Mesenchymal stem cell (in vitro differentiated cells and primary cell): ENCODE measurements at regions not wholly inside any gene's neighbourhood (a gene's known extent, or its start where the extent isn't known, plus 50 kb on each side); places are given as distances from the start of the nearest gene placed in this dataset.

Experiments
- DNase-seq: peaks from one replicate; pipeline ENCODE4 v3.0.0-alpha.2; 2013
- H2AFZ ChIP-seq: one replicate; pipeline ENCODE4 v1.6.1; 2013; ENCODE audit warnings: low read depth, mild to moderate bottlenecking, control low read depth, inconsistent platforms, low read length, moderate library complexity
- H2AK5ac ChIP-seq: 2 replicates; pipeline ENCODE4 v1.6.1; 2013; ENCODE audit warnings: low read length, moderate library complexity, mild to moderate bottlenecking, inconsistent platforms; ENCODE audit not compliant: severe bottlenecking
- H2BK120ac ChIP-seq: one replicate; pipeline ENCODE4 v1.6.1; 2013; ENCODE audit warnings: low read depth, mild to moderate bottlenecking, inconsistent platforms, low read length, moderate library complexity
- H2BK12ac ChIP-seq, 2 experiments: one replicate each; pipeline ENCODE4 v1.6.1; 2013; ENCODE audit warnings: inconsistent platforms in 2 of 2, low read length in 2 of 2, mild to moderate bottlenecking in 2 of 2, moderate library complexity in 2 of 2, control low read depth in 1 of 2
- H2BK15ac ChIP-seq: one replicate; pipeline ENCODE4 v1.6.1; 2013; ENCODE audit warnings: mild to moderate bottlenecking, low read depth, inconsistent platforms; ENCODE audit not compliant: poor library complexity, severe bottlenecking
- H2BK5ac ChIP-seq: 2 replicates; pipeline ENCODE4 v1.6.1; 2013; ENCODE audit warnings: low read depth, mild to moderate bottlenecking, low read length, control low read depth, inconsistent platforms; ENCODE audit not compliant: poor library complexity, severe bottlenecking
- H3K14ac ChIP-seq, 2 experiments: one replicate each; pipeline ENCODE4 v1.6.1; 2013; ENCODE audit warnings: inconsistent platforms in 2 of 2, low read length in 2 of 2, control low read depth in 1 of 2, mild to moderate bottlenecking in 1 of 2, moderate library complexity in 1 of 2
- H3K18ac ChIP-seq, 2 experiments: one replicate each; pipeline ENCODE4 v1.6.1; 2013; ENCODE audit warnings: inconsistent platforms in 2 of 2, low read length in 2 of 2, control low read depth in 1 of 2, low read depth in 1 of 2, mild to moderate bottlenecking in 1 of 2
- H3K23ac ChIP-seq, 2 experiments: one replicate each; pipeline ENCODE4 v1.6.1; 2013; ENCODE audit warnings: inconsistent platforms in 2 of 2, low read length in 2 of 2, mild to moderate bottlenecking in 2 of 2, moderate library complexity in 2 of 2, control low read depth in 1 of 2
- H3K27ac ChIP-seq: 2 replicates; pipeline ENCODE4 v1.5.1; 2013; ENCODE audit warnings: mild to moderate bottlenecking, moderate library complexity, low read length, control low read depth, inconsistent platforms; ENCODE audit not compliant: poor library complexity, severe bottlenecking
- H3K27me3 ChIP-seq, 2 experiments: 2 replicates each; pipeline versions ENCODE4 v1.6.1 to v1.7.0; 2013; ENCODE audit warnings: low read length in 2 of 2, mild to moderate bottlenecking in 2 of 2, moderate library complexity in 2 of 2, control low read depth in 1 of 2, inconsistent platforms in 1 of 2; ENCODE audit not compliant: control insufficient read depth in 1 of 2, insufficient read depth in 1 of 2
- H3K36me3 ChIP-seq, 2 experiments: 2 replicates each; pipeline versions ENCODE4 v1.6.1 to v1.7.0; 2013; ENCODE audit warnings: low read length in 2 of 2, control low read depth in 1 of 2, inconsistent platforms in 1 of 2, low read depth in 1 of 2, mild to moderate bottlenecking in 1 of 2; ENCODE audit not compliant: insufficient read depth in 2 of 2, control insufficient read depth in 1 of 2
- H3K4ac ChIP-seq, 2 experiments: one replicate each; pipeline ENCODE4 v1.6.1; 2013; ENCODE audit warnings: inconsistent platforms in 2 of 2, low read length in 2 of 2, mild to moderate bottlenecking in 2 of 2, moderate library complexity in 2 of 2, control low read depth in 1 of 2, low read depth in 1 of 2
- H3K4me1 ChIP-seq: 2 replicates; pipeline ENCODE4 v1.6.1; 2013; ENCODE audit warnings: low read depth, low read length, control low read depth; ENCODE audit not compliant: control insufficient read depth, insufficient read depth
- H3K4me2 ChIP-seq: 2 replicates; pipeline ENCODE4 v1.6.1; 2013; ENCODE audit warnings: low read length, mild to moderate bottlenecking, inconsistent platforms; ENCODE audit not compliant: poor library complexity, severe bottlenecking
- H3K4me3 ChIP-seq, 2 experiments: 2 replicates each; pipeline versions ENCODE4 v1.5.1 to v1.7.0; 2013; ENCODE audit warnings: low read length in 2 of 2, mild to moderate bottlenecking in 2 of 2, control low read depth in 1 of 2, low read depth in 1 of 2; ENCODE audit not compliant: insufficient read depth in 1 of 2
- H3K79me1 ChIP-seq: replicated peaks from 2 replicates; pipeline ENCODE4 v1.6.1; 2013; ENCODE audit warnings: mild to moderate bottlenecking, control low read depth, low read length, inconsistent platforms; ENCODE audit not compliant: poor library complexity, severe bottlenecking
- H3K9ac ChIP-seq: 2 replicates; pipeline ENCODE4 v1.7.0; 2013; ENCODE audit warnings: mild to moderate bottlenecking, low read length, moderate library complexity
- H3K9me3 ChIP-seq: 2 replicates; pipeline ENCODE4 v1.7.0; 2013; ENCODE audit warnings: mild to moderate bottlenecking, low read length; ENCODE audit not compliant: control insufficient read depth
- H4K8ac ChIP-seq: one replicate; pipeline ENCODE4 v1.6.1; 2013; ENCODE audit warnings: inconsistent platforms, mild to moderate bottlenecking, low read length, moderate library complexity
- H4K91ac ChIP-seq: one replicate; pipeline ENCODE4 v1.6.1; 2013; ENCODE audit warnings: mild to moderate bottlenecking, low read length, inconsistent platforms
- WGBS: methylation state at CpG from one replicate; pipeline ENCODE4 v1.1.7; 2013; ENCODE audit warnings: mixed read lengths; 5-methylcytosine and 5-hydroxymethylcytosine counted together

- H3K23ac ChIP-seq, result no peak overlapping the region
- H2AFZ ChIP-seq, result no peak overlapping the region
- no peaks in the 10 kb centered on the region for H3K9me3 ChIP-seq
- no peak overlapping the region for H3K4me2 ChIP-seq
- H3K4me1 ChIP-seq, result no peaks in the 10 kb centered on the region
- H2AK5ac ChIP-seq, result no peak overlapping the region
- peak; percentile 41 for DNase-seq
- no peak overlapping the region for H2BK120ac ChIP-seq
- no peak overlapping the region for H3K27ac ChIP-seq
- no peak overlapping the region for H3K4ac ChIP-seq
- no peak overlapping the region for H3K18ac ChIP-seq
- H4K8ac ChIP-seq, result no peak overlapping the region
- no peaks in the 10 kb centered on the region for H3K27me3 ChIP-seq
- no peak overlapping the region for H3K9ac ChIP-seq
- H3K4me3 ChIP-seq, result no peak overlapping the region
- H2BK15ac ChIP-seq, result no peak overlapping the region
- H3K14ac ChIP-seq, result no peak overlapping the region
- H2BK5ac ChIP-seq, result no peak overlapping the region
- H3K79me1 ChIP-seq, result no peaks in the 10 kb centered on the region
- 96% methylated on average over 2 of the region's 2 CpGs for WGBS
- no peak overlapping the region for H4K91ac ChIP-seq
- H3K36me3 ChIP-seq, result no peaks in the 10 kb centered on the region
- no peak overlapping the region for H2BK12ac ChIP-seq
Measured at GRCh38 chr10:36017137-36017536, 375.0 kb upstream of the FZD8 start.

- H4K8ac ChIP-seq, result no peak overlapping the region
- no peak overlapping the region for H2BK120ac ChIP-seq
- no peak overlapping the region for H3K4me2 ChIP-seq
- no peak overlapping the region for H3K9ac ChIP-seq
- H2BK5ac ChIP-seq, result no peak overlapping the region
- H2BK12ac ChIP-seq, result no peak overlapping the region
- no peaks in the 10 kb centered on the region for H3K4me1 ChIP-seq
- no peak overlapping the region for H3K4me3 ChIP-seq
- DNase-seq, result no peak
- no peaks in the 10 kb centered on the region for H3K79me1 ChIP-seq
- H3K36me3 ChIP-seq, result no peaks in the 10 kb centered on the region
- no peak overlapping the region for H2AK5ac ChIP-seq
- H3K27ac ChIP-seq, result no peak overlapping the region
- 84% methylated on average over 3 of the region's 4 CpGs for WGBS
- H3K14ac ChIP-seq, result no peak overlapping the region
- no peak overlapping the region for H4K91ac ChIP-seq
- no peak overlapping the region for H2AFZ ChIP-seq
- H3K23ac ChIP-seq, result peak overlapping the region in 1 of 2 experiments; percentile 80
- H2BK15ac ChIP-seq, result no peak overlapping the region
- no peaks in the 10 kb centered on the region for H3K27me3 ChIP-seq
- H3K9me3 ChIP-seq, result no peaks in the 10 kb centered on the region
- no peak overlapping the region for H3K4ac ChIP-seq
- no peak overlapping the region for H3K18ac ChIP-seq
Measured at GRCh38 chr10:36007369-36007768, 365.3 kb upstream of the FZD8 start.

GRCh38 chr10:36003688-36004087 is 361.6 kb upstream of the FZD8 start:
- Histone ChIP-seq H3K14ac (no peak overlapping the region), H2BK15ac (no peak overlapping the region), H3K27me3 (no peaks in the 10 kb centered on the region), H3K4me1 (no peaks in the 10 kb centered on the region), H3K4ac (no peak overlapping the region), H3K23ac (no peak overlapping the region), H3K9ac (no peak overlapping the region), H2BK5ac (no peak overlapping the region), H4K91ac (peak overlapping the region; percentile 21), H3K27ac (no peak overlapping the region), H2AK5ac (no peak overlapping the region), H3K18ac (no peak overlapping the region), H2BK12ac (no peak overlapping the region), H4K8ac (no peak overlapping the region), H3K9me3 (peaks cover 3% of the 10 kb centered on the region), H3K4me2 (no peak overlapping the region), H3K4me3 (no peak overlapping the region), H3K79me1 (no peaks in the 10 kb centered on the region), H2AFZ (no peak overlapping the region), H2BK120ac (no peak overlapping the region), H3K36me3 (no peaks in the 10 kb centered on the region)
- DNase-seq, result no peak
- WGBS, result 98% methylated on average over 7 of the region's 7 CpGs

- H3K14ac ChIP-seq, result peak overlapping the region in 1 of 2 experiments; percentile 11
- H2BK5ac ChIP-seq, result no peak overlapping the region
- no peaks in the 10 kb centered on the region for H3K27me3 ChIP-seq
- H4K8ac ChIP-seq, result no peak overlapping the region
- H2BK120ac ChIP-seq, result no peak overlapping the region
- no peak overlapping the region for H3K4me3 ChIP-seq
- H3K4ac ChIP-seq, result no peak overlapping the region
- H3K9ac ChIP-seq, result no peak overlapping the region
- H3K9me3 ChIP-seq, result peaks cover 3% of the 10 kb centered on the region
- no peak overlapping the region for H4K91ac ChIP-seq
- H2BK15ac ChIP-seq, result no peak overlapping the region
- no peak overlapping the region for H2AK5ac ChIP-seq
- H2BK12ac ChIP-seq, result peak overlapping the region in 1 of 2 experiments; percentile 29
- H3K27ac ChIP-seq, result no peak overlapping the region
- H3K18ac ChIP-seq, result no peak overlapping the region
- no peak overlapping the region for H2AFZ ChIP-seq
- H3K23ac ChIP-seq, result peak overlapping the region in 1 of 2 experiments; percentile 60
- no peaks in the 10 kb centered on the region for H3K4me1 ChIP-seq
- 97% methylated on average over 11 of the region's 12 CpGs for WGBS
- DNase-seq, result no peak
- H3K4me2 ChIP-seq, result no peak overlapping the region
- no peaks in the 10 kb centered on the region for H3K36me3 ChIP-seq
- no peaks in the 10 kb centered on the region for H3K79me1 ChIP-seq
Measured at GRCh38 chr10:36003031-36003600, 361.0 kb upstream of the FZD8 start.
